A549 (cell line): ENCODE measurements at regions not wholly inside any gene's neighbourhood (a gene's known extent, or its start where the extent isn't known, plus 50 kb on each side); places are given as distances from the start of the nearest gene placed in this dataset.
"Not testable (repeated sequence)": the region's sequence is repeated elsewhere in the genome, so short reads cannot be mapped to it uniquely, and the experiment has no call there.

Experiments
- ATAC-seq, 2 experiments: fragments of 200-7000 bp in 1 of 2; fragments of >200 bp in 1 of 2; cut with Nextera tagmentation in 1 of 2; cut with Tn5 transposase in 1 of 2; 3 replicates each; pipeline versions ENCODE4 v1.8.0 to v1.9.1; 2018 to 2020; ENCODE audit warnings: mild to moderate bottlenecking in 1 of 2, moderate library complexity in 1 of 2
- CTCF ChIA-PET: fragments of 300-600 bp; sonication (Branson Sonifier 250); formaldehyde crosslinking; extraction: SDS; loops from one replicate; lab custom pipeline; 2021; ENCODE audit warnings: antibody characterized with exemption, inconsistent platforms; lab: Yijun Ruan, JAX
- POLR2A ChIA-PET: fragments of 350-600 bp; formaldehyde crosslinking; extraction: SDS; loops from one replicate; lab custom pipeline; 2021; ENCODE audit warnings: antibody characterized with exemption, inconsistent platforms; lab: Yijun Ruan, JAX
- DNase-seq, 2 experiments: peaks; one replicate each; pipeline versions ENCODE4 v3.0.0 to v3.0.0-alpha.2; 2011 to 2016; ENCODE audit warnings: low read depth in 1 of 2, low spot score in 1 of 2
- FAIRE-seq: peaks from 2 replicates; lab custom pipeline; 2011; peaks lifted over from hg19 to GRCh38; lab: Jason Lieb, UNC
- H3K27ac ChIP-seq, 2 experiments: fragments of >200 bp; sonication (Bioruptor Twin); formaldehyde crosslinking; 3 replicates each; pipeline ENCODE4 v1.5.1; 2016 to 2017
- H3K4me1 ChIP-seq: fragments of >200 bp; sonication (Bioruptor Twin); formaldehyde crosslinking; 3 replicates; pipeline ENCODE4 v1.6.1; 2016
- H3K4me2 ChIP-seq: fragments of >200 bp; sonication (Bioruptor Twin); formaldehyde crosslinking; 3 replicates; pipeline ENCODE4 v1.6.1; 2016
- H3K4me3 ChIP-seq: fragments of >200 bp; sonication (Bioruptor Twin); formaldehyde crosslinking; 3 replicates; pipeline ENCODE4 v1.5.1; 2016
- H3K9me3 ChIP-seq: fragments of >200 bp; sonication (Bioruptor Twin); formaldehyde crosslinking; 3 replicates; pipeline ENCODE4 v1.6.1; 2016
- CBX2 ChIP-seq: fragments of 200-600 bp; sonication (generic); IDR thresholded peaks from 2 replicates; pipeline ENCODE4 v1.6.1; 2016; ENCODE audit warnings: low read depth, mild to moderate bottlenecking, borderline replicate concordance
- CBX8 ChIP-seq: fragments of 200-600 bp; sonication (generic); IDR thresholded peaks from 2 replicates; pipeline ENCODE4 v1.6.1; 2016
- EHMT2 ChIP-seq: fragments of 200-600 bp; sonication (generic); IDR thresholded peaks from 2 replicates; pipeline ENCODE4 v1.6.1; 2016; ENCODE audit warnings: antibody characterized with exemption, low read depth, mild to moderate bottlenecking, moderate library complexity
- FOSL2 ChIP-seq, 2 experiments: fragments of 450-650 bp in 1 of 2; fragments of >200 bp in 1 of 2; sonication (Bioruptor Twin) in 1 of 2; formaldehyde crosslinking; IDR thresholded peaks; 2 replicates each; pipeline versions ENCODE4 v1.5.0 to v1.6.1; 2016 to 2020; ENCODE audit warnings: mild to moderate bottlenecking in 1 of 2, moderate library complexity in 1 of 2
- FOXS1 ChIP-seq: fragments of 250-450 bp; sonication (Bioruptor Pico); IDR thresholded peaks from 2 replicates; pipeline ENCODE4 v1.5.0; 2020; ENCODE audit warnings: mild to moderate bottlenecking, moderate library complexity
- GATA3 ChIP-seq: IDR thresholded peaks from 2 replicates; pipeline ENCODE4 v1.6.1; 2012; ENCODE audit warnings: borderline replicate concordance
- HDAC2 ChIP-seq: fragments of 200-600 bp; sonication (generic); IDR thresholded peaks from 2 replicates; pipeline ENCODE4 v1.6.1; 2016
- HEYL ChIP-seq: fragments of 250-450 bp; sonication (Bioruptor Pico); IDR thresholded peaks from 2 replicates; pipeline ENCODE4 v1.8.0; 2021; ENCODE audit warnings: mild to moderate bottlenecking, moderate library complexity
- HOXB5 ChIP-seq: fragments of 250-450 bp; sonication (Bioruptor Pico); IDR thresholded peaks from 2 replicates; pipeline ENCODE4 v1.5.0; 2020; ENCODE audit warnings: mild to moderate bottlenecking, moderate library complexity
- JUNB ChIP-seq: fragments of >200 bp; sonication (Bioruptor Twin); formaldehyde crosslinking; IDR thresholded peaks from 2 replicates; pipeline ENCODE4 v1.6.1; 2016
- MAFK ChIP-seq: fragments of 450-650 bp; IDR thresholded peaks from 2 replicates; pipeline ENCODE4 v1.6.1; 2014; ENCODE audit not compliant: partially characterized antibody
- MAZ ChIP-seq: fragments of 150-350 bp; IDR thresholded peaks from 2 replicates; pipeline ENCODE4 v1.6.1; 2014; ENCODE audit warnings: antibody characterized with exemption, low read depth, low read length, borderline replicate concordance
- MYC ChIP-seq: IDR thresholded peaks from 2 replicates; pipeline ENCODE4 v1.6.1; 2012; ENCODE audit warnings: mild to moderate bottlenecking, inconsistent platforms, low read length, improper control_type of control experiment, borderline replicate concordance
- RNF2 ChIP-seq: fragments of 200-600 bp; sonication (generic); IDR thresholded peaks from 2 replicates; pipeline ENCODE4 v1.6.1; 2016; ENCODE audit warnings: low read depth, mild to moderate bottlenecking, antibody characterized with exemption, moderate library complexity, borderline replicate concordance
- TP53 ChIP-seq: fragments of 250-450 bp; sonication (Bioruptor Pico); IDR thresholded peaks from 2 replicates; pipeline ENCODE4 v1.5.0; 2021; ENCODE audit warnings: mild to moderate bottlenecking, moderate library complexity
- ZFP36 ChIP-seq: fragments of 450-650 bp; IDR thresholded peaks from 2 replicates; pipeline ENCODE4 v1.6.1; 2014; ENCODE audit warnings: borderline replicate concordance; ENCODE audit not compliant: partially characterized antibody
- ZSCAN20 ChIP-seq: fragments of 250-450 bp; sonication (Bioruptor Pico); IDR thresholded peaks from 2 replicates; pipeline ENCODE4 v1.8.0; 2022; ENCODE audit warnings: mild to moderate bottlenecking, moderate library complexity
- WGBS: methylation state at CpG from one replicate; pipeline ENCODE4 v1.1.6; 2017; ENCODE audit errors: missing lambda C conversion rate; 5-methylcytosine and 5-hydroxymethylcytosine counted together
- TF ChIP-seq, protein P1 (sequence below): fragments of 250-450 bp; sonication (Bioruptor Pico); IDR thresholded peaks from 2 replicates; pipeline ENCODE4 v1.5.0; 2020; ENCODE audit warnings: low read depth, mild to moderate bottlenecking, moderate library complexity
- TF ChIP-seq, protein P2 (sequence below): fragments of 150-350 bp; IDR thresholded peaks from 2 replicates; pipeline ENCODE4 v1.6.1; 2014; ENCODE audit warnings: low read depth, mild to moderate bottlenecking, low read length
- TF ChIP-seq, protein P3 (sequence below): fragments of >200 bp; sonication (Bioruptor Twin); formaldehyde crosslinking; IDR thresholded peaks from 3 replicates; pipeline ENCODE4 v1.5.1; 2016

DNA sequence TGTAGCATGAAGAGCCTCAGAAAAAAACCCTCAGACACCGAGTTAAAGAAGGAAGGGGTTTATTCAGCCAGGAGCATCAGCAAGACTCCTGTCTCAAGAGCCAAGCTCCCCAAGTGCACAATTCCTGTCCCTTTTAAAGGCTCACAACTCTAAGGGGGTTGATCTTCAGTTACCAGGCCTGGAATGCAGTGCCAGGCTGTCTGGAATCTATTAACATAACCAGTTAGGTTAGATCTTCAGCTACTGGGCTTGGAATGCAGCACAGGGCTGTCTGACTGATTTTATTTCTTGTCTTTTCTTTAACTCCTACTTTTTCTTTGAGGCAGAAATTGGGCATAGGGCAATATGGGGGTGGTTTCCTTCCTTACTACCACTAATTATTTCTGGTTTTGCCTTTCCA lies 317.9 kb downstream of the CGGBP1 start:
- H3K4me2 ChIP-seq, H3K4me1 ChIP-seq, H3K4me3 ChIP-seq, DNase-seq, FAIRE-seq, ATAC-seq, H3K9me3 ChIP-seq, H3K27ac ChIP-seq, POLR2A ChIA-PET: not testable (repeated sequence)
- CTCF ChIA-PET: interaction anchor here (1.0 kb wide), 1 partner anchor 31 kb away, joined by 4 read pairs; no protein-coding TSS in a partner anchor
- WGBS: 33% methylated on average over 1 of the region's 1 CpG

DNA sequence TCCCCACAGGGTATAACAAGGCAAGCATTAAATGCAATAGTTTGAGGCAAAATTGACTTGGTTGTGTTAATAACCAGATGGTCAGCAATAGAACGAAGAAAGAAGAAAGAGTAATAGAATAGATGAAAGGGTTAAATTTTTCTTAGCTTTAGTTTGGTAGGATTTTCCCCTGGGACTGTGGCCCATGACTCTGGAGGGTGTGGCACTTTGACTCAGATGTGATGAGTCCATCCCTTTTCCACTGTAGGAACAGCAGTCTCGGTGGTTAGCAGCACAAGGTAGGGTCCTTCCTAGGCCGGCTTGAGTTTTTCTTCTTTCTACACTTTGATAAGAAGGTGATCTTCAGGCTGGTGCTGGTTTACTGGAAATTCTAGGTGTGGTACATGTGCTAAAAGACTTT lies 321.0 kb downstream of the CGGBP1 start:
- peak overlapping the region; percentile 49; the same call in 2 of the 3 replicates for H3K4me2 ChIP-seq
- CTCF ChIA-PET, H3K4me1 ChIP-seq, FAIRE-seq, H3K27ac ChIP-seq, ATAC-seq, POLR2A ChIA-PET, H3K9me3 ChIP-seq, H3K4me3 ChIP-seq: not testable (repeated sequence)
- WGBS: 40% methylated on average over 3 of the region's 3 CpGs
- peak in 1 of 2 experiments; percentile 21 for DNase-seq

DNA sequence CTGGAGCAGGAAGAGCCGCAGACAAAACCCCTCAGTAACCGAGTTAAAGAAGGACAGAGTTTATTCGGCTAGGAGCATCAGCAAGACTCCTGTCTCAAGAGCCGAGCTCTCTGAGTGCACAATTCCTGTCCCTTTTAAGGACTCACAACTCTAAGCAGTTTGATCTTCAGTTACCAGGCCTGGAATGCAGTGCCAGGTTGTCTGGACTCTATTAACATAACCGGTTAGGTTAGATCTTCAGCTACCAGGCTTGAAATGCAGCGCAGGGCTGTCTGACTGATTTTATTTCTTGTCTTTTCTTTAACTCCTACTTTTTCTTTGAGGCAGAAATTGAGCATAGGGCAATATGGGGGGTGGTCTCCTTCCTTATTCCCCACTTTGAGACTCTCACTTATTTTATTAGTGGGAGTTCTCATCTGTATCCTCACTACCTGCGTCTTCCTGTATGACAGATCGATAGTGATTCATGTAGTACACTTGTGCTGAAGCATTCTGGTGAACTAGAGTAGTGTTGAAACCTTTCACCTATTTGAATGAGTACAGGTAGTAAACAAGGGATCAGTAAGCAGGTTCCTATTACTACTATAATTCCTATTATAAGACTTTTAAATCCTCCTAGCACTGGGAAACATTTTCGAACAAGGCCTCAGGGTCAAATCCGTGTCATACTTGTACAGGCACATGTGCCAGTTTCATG lies 325.0 kb downstream of the CGGBP1 start:
- ChIA-PET CTCF (no interaction called here), POLR2A (no interaction called here)
- ATAC-seq (no peak), DNase-seq (no peak), FAIRE-seq (peak; percentile 59)
- TF ChIP-seq GATA3 (no peak), TP53 (CRISPR knock-in tag) (no peak), HOXB5 (CRISPR knock-in tag) (no peak), CBX2 (no peak), EHMT2 (no peak), RNF2 (no peak), FOXS1 (CRISPR knock-in tag) (no peak), HDAC2 (no peak)
- TF ChIP-seq, protein P1, sequence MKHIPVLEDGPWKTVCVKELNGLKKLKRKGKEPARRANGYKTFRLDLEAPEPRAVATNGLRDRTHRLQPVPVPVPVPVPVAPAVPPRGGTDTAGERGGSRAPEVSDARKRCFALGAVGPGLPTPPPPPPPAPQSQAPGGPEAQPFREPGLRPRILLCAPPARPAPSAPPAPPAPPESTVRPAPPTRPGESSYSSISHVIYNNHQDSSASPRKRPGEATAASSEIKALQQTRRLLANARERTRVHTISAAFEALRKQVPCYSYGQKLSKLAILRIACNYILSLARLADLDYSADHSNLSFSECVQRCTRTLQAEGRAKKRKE: no peak
- TF ChIP-seq, protein P2, sequence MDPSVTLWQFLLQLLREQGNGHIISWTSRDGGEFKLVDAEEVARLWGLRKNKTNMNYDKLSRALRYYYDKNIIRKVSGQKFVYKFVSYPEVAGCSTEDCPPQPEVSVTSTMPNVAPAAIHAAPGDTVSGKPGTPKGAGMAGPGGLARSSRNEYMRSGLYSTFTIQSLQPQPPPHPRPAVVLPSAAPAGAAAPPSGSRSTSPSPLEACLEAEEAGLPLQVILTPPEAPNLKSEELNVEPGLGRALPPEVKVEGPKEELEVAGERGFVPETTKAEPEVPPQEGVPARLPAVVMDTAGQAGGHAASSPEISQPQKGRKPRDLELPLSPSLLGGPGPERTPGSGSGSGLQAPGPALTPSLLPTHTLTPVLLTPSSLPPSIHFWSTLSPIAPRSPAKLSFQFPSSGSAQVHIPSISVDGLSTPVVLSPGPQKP: no peak
- Histone ChIP-seq H3K4me1 (0 out of 3 replicates have a peak, but pooled peaks cover 3% of the 10 kb centered on the region), H3K4me3 (no peak overlapping the region), H3K9me3 (no peaks in the 10 kb centered on the region), H3K4me2 (no peak overlapping the region), H3K27ac (no peak overlapping the region)
- WGBS: 89% methylated on average over 10 of the region's 10 CpGs

DNA sequence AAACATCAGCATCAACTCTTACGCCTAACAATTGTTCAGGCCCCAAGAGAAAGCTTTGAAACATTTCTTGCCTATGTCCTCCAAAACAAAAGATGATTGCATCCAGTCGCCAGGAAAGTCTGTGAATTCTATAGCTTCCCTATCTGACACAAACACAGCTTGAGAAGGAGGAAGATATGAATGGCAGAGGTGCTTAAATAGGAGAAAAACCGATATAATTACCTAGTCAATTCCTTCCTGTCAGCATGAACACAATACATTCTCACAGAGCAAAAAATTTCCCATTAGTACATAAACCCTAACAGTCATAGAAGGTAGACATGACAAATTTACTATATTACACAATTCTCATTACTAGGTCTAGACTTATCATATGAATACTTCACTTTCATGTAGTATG lies 326.5 kb downstream of the CGGBP1 start:
- no peak for TF ChIP-seq ZSCAN20 (CRISPR knock-in tag)
- TF ChIP-seq CBX2: no peak
- no peak for TF ChIP-seq HEYL (CRISPR knock-in tag)
- TF ChIP-seq, protein P2: no peak
- TF ChIP-seq ZFP36: no peak
- no peak for TF ChIP-seq MAFK
- TF ChIP-seq MAZ: no peak
- TF ChIP-seq FOSL2 (IDR thresholded peaks at IDR 0.05): no peak
- no peak for TF ChIP-seq FOSL2 (CRISPR knock-in tag; IDR thresholded peaks at IDR 0.05)
- TF ChIP-seq JUNB: no peak
- TF ChIP-seq, protein P3, sequence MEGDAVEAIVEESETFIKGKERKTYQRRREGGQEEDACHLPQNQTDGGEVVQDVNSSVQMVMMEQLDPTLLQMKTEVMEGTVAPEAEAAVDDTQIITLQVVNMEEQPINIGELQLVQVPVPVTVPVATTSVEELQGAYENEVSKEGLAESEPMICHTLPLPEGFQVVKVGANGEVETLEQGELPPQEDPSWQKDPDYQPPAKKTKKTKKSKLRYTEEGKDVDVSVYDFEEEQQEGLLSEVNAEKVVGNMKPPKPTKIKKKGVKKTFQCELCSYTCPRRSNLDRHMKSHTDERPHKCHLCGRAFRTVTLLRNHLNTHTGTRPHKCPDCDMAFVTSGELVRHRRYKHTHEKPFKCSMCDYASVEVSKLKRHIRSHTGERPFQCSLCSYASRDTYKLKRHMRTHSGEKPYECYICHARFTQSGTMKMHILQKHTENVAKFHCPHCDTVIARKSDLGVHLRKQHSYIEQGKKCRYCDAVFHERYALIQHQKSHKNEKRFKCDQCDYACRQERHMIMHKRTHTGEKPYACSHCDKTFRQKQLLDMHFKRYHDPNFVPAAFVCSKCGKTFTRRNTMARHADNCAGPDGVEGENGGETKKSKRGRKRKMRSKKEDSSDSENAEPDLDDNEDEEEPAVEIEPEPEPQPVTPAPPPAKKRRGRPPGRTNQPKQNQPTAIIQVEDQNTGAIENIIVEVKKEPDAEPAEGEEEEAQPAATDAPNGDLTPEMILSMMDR: no peak
- TF ChIP-seq MYC: no peak
- TF ChIP-seq CBX8: no peak
- POLR2A ChIA-PET: no interaction called here
- ATAC-seq: no peak
- Histone ChIP-seq H3K9me3 (no peaks in the 10 kb centered on the region), H3K4me3 (no peak overlapping the region), H3K27ac (no peak overlapping the region), H3K4me1 (no peaks in the 10 kb centered on the region), H3K4me2 (no peak overlapping the region)
- no peak for DNase-seq
- CTCF ChIA-PET: no interaction called here
- WGBS: 65% methylated on average over 3 of the region's 3 CpGs
- FAIRE-seq: no peak
